ENCODE measurements at regions not wholly inside any gene's neighbourhood (a gene's known extent, or its start where the extent isn't known, plus 50 kb on each side); places are given as distances from the start of the nearest gene placed in this dataset.

DNA sequence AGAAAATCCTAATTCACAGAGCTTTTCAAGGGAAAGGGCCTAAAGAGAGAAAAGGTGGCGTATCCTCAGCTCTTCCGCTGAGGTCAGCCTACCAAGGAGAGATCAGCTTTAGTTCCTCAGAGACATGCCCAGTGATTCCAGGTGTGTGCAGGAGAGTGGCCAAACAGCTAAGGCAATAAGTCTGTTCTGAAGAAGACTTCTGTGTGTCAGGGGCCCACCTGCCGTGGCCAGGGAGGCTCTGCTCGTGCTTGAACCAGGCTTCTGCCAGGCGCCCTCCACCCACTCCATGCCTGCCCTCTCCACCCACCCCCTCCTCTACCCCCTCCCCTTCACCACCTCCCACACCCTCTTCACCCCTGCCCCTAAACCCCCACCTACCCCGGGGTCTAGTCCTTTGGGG lies 67.4 kb upstream of the ARMC2 start:
- no peak for DNase-seq

- DNase-seq = no peak
Observed at GRCh38 chr6:108781419-108782100, 66.7 kb upstream of the ARMC2 start.

DNA sequence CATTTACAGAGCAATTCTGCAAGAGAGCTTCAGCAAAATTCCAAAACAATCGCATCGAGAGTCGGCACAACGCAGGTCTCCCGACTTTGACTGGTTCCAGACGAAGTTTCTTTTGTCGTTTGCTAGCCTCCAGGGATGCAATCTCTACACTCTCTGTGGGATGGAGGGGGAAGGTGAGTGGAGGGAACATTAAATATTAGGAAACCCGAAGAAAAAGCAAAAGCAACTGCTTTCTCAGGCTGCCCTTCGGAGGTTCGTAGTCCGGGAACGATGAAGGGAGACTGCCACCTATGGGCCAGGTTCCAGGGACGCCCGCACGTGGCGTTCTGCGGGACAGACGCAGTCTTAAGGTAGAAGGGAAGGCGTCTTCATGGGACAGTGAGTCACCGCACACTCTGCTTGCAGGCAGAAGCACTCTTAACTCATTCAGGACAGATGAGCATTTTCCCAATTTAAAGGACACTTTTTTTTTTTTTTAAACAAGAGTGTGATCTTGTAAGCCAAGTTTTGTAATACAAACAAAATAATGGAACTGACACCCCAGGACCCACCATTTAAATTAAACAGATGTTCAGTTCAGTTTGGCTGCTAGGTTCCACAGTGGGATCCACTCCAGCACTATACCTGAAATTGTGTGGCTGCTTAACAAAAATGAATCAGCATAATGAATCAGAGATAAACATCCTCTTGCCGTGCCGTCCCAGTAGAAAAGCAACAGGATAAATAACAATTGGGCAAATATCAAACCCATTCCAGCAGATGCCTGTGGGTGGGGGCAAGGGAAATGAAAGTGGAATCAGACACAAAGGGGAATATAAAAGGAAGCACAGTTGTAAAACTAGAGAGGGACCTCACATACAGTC lies 65.8 kb upstream of the ARMC2 start:
- DNase-seq = peak; percentile 81

DNA sequence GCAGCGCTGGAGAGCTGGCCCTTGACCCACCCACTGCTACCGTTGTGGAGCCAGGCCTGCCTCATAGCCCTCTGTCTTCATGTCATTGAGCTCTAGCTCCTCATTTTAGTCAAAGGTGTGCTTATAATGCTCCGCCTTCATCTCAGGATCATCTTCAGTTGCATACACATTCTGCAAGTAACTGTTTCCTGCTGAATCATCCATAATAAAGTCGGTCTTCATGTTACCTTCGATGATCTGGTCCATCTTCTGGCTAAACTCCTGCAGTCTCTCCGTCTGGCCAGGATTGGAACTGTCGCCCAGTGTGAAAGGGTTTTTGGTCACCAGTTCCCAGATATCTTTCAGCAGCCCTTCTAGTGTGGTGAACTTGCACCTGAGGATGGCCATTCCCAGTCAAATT lies 62.6 kb upstream of the ARMC2 start:
- DNase-seq = no peak

GRCh38 chr6:108788416-108788815 lies 59.8 kb upstream of the ARMC2 start:
- no peak for DNase-seq

- no peak for DNase-seq
Observed at GRCh38 chr6:108789475-108789874, 58.7 kb upstream of the ARMC2 start.

GRCh38 chr6:108791700-108792099 lies 56.5 kb upstream of the ARMC2 start:
- no peak for DNase-seq

DNA sequence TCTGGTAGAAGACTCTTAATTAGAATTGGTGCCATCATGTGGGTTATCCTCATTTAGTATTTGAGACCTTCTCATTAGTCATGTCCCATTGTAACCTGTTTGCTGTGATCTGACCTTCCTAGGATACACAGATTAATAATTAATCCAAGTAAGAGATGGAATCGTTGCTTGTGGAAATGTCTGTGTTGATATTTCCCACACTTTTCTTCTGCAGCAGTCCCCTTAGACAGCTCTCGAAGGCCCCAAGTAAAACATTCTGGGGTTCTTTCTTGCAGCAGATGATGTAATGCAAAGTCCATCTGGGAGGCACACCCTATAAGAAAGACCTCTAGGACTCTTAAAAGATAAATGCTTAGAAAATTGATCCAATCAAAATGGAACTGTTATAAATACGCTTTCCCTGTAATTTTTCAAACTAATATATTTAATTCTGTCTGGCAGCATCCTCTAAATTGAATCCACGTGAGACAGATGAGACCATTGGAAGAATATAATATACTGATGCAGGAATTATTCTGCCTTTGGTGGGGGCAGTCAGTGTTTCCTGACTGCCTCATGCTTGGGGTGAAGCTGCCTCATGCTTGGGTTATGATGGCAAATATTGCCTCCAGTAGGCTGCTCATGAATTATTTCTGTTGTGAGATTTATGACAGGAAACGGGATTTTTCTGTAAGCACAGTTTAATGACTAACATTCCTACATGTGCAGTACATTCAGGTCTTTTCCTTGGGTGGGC lies 54.5 kb upstream of the ARMC2 start:
- no peak for DNase-seq

- no peak for DNase-seq
Observed at GRCh38 chr6:108795122-108795521, 53.1 kb upstream of the ARMC2 start.

DNA sequence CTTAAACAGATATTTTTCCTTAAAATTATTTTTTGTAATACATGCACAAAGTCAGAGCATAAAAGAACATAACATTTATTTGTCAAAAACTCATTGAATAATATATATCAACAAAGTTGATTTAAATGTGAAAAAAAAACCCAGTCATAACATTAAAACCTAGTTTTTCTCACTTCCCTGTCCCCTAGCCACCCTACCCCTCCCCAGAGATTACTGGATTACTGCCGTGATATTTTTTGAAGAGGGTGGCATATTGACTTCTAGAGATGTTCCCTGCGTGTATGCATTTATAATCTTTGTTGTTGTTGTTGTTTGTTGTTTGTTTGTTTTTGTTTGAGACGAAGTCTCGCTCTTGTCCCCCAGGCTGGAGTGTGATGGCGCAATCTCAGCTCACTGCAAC lies 52.4 kb upstream of the ARMC2 start:
- no peak for DNase-seq

DNA sequence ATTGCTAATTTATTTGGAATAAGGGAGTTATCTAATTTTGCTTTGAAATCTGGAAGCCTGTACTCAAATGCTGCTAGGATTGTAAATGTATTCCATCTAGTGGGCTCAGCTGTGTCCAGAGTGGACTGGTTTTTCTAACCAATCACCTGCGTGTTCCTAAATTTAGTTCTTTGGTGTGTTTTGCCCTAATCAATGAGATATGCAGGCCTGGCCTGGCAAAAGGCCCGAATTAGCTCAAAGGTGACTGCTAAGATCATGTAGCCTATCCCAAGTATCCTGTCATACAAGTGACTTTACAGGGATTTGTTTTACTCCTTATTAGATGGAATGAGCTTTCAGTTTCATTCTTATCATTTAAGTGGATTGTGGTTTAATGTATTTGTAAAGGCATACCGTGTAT lies 51.3 kb upstream of the ARMC2 start:
- no peak for DNase-seq

GRCh38 chr6:108797951-108798669 lies 50.1 kb upstream of the ARMC2 start:
- DNase-seq = no peak

Measured in CD4-positive, alpha-beta T cell treated with Interleukin-15 for 1 hour (primary cell).